AG04449 (cell line): ENCODE measurements at regions not wholly inside any gene's neighbourhood (a gene's known extent, or its start where the extent isn't known, plus 50 kb on each side); places are given as distances from the start of the nearest gene placed in this dataset.
"Not testable (repeated sequence)": the region's sequence is repeated elsewhere in the genome, so short reads cannot be mapped to it uniquely, and the experiment has no call there.

Source experiments
- CTCF ChIA-PET: fragments of 350-600 bp; formaldehyde crosslinking; extraction: SDS; loops from one replicate; lab custom pipeline; 2021; ENCODE audit warnings: antibody characterized with exemption; lab: Yijun Ruan, JAX
- POLR2A ChIA-PET: fragments of 400-600, 350-600 bp; formaldehyde crosslinking; extraction: SDS; loops from one replicate; lab custom pipeline; 2020; ENCODE audit warnings: antibody characterized with exemption, inconsistent platforms; lab: Yijun Ruan, JAX
- DNase-seq: peaks from one replicate; pipeline ENCODE4 v3.0.0-alpha.2; 2010; ENCODE audit warnings: low read depth, low spot score
- H3K4me3 ChIP-seq: 2 replicates; pipeline ENCODE4 v1.5.1; 2011; ENCODE audit warnings: low read depth, mild to moderate bottlenecking, control low read depth, low read length
- CTCF ChIP-seq: IDR thresholded peaks from one replicate; pipeline ENCODE4 v1.5.1; 2011; ENCODE audit warnings: mild to moderate bottlenecking, moderate library complexity, low read length, control low read depth, inconsistent platforms; ENCODE audit not compliant: insufficient read depth; ENCODE audit errors: missing control alignments

DNA sequence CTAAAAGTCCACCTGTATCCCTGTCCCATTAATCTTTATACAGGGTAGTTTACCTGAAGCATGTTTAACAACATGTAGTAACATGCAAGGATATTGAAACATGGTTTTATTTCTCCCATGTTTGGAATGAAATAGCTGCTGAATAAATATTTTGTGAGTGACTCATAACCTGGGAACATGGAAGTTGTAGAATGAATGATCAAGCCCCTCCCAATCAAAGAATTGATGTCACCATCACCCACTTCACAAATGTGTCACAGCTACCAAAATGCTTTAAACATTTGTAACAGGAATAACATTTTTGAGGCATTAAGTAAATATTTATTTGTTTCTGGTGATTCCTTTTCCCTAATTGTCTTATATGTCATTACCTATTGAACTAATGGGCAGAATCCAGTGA is 58.9 kb upstream of the TNFAIP3 start:
- no peak for TF ChIP-seq CTCF
- POLR2A ChIA-PET: no interaction called here
- no peak for DNase-seq
- CTCF ChIA-PET: interaction anchor here (1.3 to 3.3 kb wide), 3 partner anchors 9 to 136 kb away, joined by 3 to 22 read pairs (median 4); no protein-coding TSS in a partner anchor
- H3K4me3 ChIP-seq: no peak overlapping the region

DNA sequence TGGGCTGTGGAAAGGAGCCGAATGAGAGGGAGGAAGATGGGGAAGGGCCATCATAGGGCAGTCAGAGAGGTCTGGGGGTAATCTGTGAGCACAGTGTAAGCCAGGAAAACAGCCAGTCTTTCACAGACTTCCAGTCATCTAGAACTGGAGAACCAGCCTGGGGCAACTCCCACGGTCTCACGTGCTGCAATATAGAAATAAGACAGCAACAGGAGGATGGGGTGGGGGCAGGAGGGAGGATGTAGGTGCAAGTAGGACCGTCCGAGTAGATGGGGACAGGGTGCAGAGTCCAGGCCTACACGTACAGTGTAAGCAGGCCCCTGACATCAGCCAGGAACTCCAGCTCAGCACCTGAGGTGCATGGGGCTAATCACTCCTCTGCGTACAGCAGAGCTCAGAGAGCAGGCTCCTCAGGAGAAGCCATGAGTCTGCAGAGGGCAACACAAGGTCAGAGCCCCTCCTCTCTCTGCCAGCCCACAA is 58.2 kb upstream of the TNFAIP3 start:
- no peak for DNase-seq
- no peak for TF ChIP-seq CTCF
- ChIA-PET POLR2A (no interaction called here), CTCF (interaction anchor here (3.3 kb wide), 1 partner anchor 10 kb away, joined by 22 read pairs; no protein-coding TSS in a partner anchor)
- H3K4me3 ChIP-seq: no peak overlapping the region

GRCh38 chr6:137809895-137810553 is 57.0 kb upstream of the TNFAIP3 start:
- CTCF ChIA-PET: interaction anchor here (1.0 to 3.3 kb wide), 4 partner anchors 11 to 135 kb away, joined by 3 to 22 read pairs (median 12); no protein-coding TSS in a partner anchor
- POLR2A ChIA-PET, DNase-seq, H3K4me3 ChIP-seq: not testable (repeated sequence)

DNA sequence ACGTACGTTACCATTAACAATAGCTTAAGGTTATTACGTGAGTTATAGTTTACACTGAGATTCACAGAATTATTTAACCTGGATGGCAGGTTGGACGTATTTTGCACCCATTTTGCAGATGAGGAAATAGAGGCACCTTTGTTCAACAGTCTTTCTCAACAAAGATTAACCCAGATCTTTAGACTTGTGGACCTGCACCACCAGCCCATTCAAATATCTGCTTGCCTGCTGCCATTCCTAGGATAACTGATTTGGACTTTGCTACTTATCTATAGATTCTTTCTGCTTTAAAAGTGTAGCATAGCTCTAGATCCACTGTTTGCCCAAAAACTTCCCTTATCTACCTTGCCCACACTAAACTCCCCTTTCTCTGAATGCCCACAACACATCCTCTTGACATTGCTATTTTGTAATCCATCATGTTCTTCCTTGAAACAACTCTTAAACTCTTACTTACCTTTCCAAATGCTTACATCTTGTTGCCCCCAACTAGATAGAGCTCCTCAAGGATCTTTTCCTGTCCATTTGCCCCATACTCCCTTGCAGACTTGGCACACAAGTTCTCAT is 56.4 kb upstream of the TNFAIP3 start:
- no peak for DNase-seq
- POLR2A ChIA-PET: no interaction called here
- CTCF ChIA-PET: interaction anchor here (1.0 to 3.1 kb wide), 5 partner anchors 10 to 134 kb away, joined by 3 to 15 read pairs (median 6); no protein-coding TSS in a partner anchor

GRCh38 chr6:137811121-137811915 is 55.7 kb upstream of the TNFAIP3 start:
- ChIA-PET CTCF (interaction anchor here (1.1 to 3.1 kb wide), 5 partner anchors 10 to 133 kb away, joined by 3 to 15 read pairs (median 6); no protein-coding TSS in a partner anchor), POLR2A (no interaction called here)
- TF ChIP-seq CTCF: no peak
- peak; percentile 64 for DNase-seq
- H3K4me3 ChIP-seq: no peak overlapping the region

More for the DNA sequence above, 56.4 kb upstream of the TNFAIP3 start:
- H3K4me3 ChIP-seq: no peak overlapping the region
- no peak for TF ChIP-seq CTCF

DNA sequence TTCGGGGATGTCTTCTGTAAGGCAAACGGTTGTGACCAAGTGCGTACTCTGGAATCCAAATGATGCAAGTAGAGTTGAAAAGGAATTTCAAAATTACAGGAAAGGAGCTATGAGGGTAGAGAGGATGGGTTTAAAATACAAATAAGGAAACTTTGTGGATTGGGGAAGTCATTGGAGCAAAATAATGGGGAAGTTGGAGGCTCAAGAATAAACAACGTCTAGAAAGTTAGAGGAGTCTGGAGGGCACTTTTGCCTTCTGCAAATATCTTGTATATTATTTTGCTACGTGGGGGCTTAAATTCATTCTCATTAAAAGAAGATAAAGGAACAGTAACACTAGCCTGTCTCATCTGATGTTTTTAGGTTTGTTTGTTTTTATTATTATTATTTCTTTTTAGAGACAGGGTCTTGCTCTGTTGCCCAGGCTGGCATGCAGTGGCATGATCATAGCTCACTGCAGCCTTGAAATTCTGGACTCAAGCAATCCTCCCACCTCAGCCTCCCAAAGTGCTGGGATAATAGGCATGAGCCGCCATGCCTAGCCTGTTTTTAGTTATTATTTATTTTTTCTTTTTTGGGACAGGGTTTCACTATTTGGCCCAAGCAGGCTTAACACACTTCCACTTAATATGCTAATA is 55.0 kb upstream of the TNFAIP3 start:
- no peak for TF ChIP-seq CTCF
- CTCF ChIA-PET: interaction anchor here (1.1 to 3.1 kb wide), 5 partner anchors 9 to 133 kb away, joined by 3 to 15 read pairs (median 6); no protein-coding TSS in a partner anchor
- DNase-seq: no peak
- no peak overlapping the region for H3K4me3 ChIP-seq
- POLR2A ChIA-PET: no interaction called here
